ENCODE measurements at regions not wholly inside any gene's neighbourhood (a gene's known extent, or its start where the extent isn't known, plus 50 kb on each side); places are given as distances from the start of the nearest gene placed in this dataset.
A peak's percentile ranks its signal among the peaks of the same experiment; 100 is the strongest.
"Not testable (repeated sequence)": the region's sequence is repeated elsewhere in the genome, so short reads cannot be mapped to it uniquely, and the experiment has no call there.

DNA sequence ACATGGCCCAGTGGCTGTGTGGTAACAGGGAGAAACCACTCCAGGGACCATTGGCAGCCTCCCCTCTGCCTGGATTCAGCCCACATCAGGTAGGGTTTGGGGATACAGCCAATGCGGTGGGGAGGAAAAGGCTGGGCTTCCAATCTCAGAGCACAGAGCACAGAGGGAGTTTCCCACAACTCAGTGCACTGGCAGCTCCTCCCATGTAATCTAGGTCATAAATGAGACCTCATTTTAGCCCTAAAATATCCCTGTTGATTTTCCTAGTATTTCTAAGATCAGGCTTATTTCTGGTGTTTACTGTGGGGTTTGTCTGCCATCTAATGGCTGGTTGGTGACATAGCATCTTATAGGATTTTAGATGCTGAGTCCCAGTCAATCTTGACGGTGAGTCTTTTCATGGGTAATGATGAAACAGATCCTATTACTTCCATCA lies 462.8 kb downstream of the RPIA start:
- H3K27ac ChIP-seq, H3K9me3 ChIP-seq, DNase-seq, H3K4me1 ChIP-seq, H3K36me3 ChIP-seq, H3K27me3 ChIP-seq, H3K4me3 ChIP-seq: not testable (repeated sequence)
- 25 to 35% methylated on average over 1 to 2 of the region's 2 CpGs for WGBS, 2 donors
- peak in 6 of 8 donors; percentile 14 to 75 (median 58) for ATAC-seq
- intact Hi-C loops (cut with DNase I): loop anchor here in 2 of 10 donors (10.0 kb wide), 1 partner anchor 279 kb away; no protein-coding TSS in a partner anchor
- TF ChIP-seq, protein P1, sequence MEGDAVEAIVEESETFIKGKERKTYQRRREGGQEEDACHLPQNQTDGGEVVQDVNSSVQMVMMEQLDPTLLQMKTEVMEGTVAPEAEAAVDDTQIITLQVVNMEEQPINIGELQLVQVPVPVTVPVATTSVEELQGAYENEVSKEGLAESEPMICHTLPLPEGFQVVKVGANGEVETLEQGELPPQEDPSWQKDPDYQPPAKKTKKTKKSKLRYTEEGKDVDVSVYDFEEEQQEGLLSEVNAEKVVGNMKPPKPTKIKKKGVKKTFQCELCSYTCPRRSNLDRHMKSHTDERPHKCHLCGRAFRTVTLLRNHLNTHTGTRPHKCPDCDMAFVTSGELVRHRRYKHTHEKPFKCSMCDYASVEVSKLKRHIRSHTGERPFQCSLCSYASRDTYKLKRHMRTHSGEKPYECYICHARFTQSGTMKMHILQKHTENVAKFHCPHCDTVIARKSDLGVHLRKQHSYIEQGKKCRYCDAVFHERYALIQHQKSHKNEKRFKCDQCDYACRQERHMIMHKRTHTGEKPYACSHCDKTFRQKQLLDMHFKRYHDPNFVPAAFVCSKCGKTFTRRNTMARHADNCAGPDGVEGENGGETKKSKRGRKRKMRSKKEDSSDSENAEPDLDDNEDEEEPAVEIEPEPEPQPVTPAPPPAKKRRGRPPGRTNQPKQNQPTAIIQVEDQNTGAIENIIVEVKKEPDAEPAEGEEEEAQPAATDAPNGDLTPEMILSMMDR (IDR thresholded peaks at IDR 0.05): peak in 6 of 9 donors; percentile 8 to 48 (median 28)

DNA sequence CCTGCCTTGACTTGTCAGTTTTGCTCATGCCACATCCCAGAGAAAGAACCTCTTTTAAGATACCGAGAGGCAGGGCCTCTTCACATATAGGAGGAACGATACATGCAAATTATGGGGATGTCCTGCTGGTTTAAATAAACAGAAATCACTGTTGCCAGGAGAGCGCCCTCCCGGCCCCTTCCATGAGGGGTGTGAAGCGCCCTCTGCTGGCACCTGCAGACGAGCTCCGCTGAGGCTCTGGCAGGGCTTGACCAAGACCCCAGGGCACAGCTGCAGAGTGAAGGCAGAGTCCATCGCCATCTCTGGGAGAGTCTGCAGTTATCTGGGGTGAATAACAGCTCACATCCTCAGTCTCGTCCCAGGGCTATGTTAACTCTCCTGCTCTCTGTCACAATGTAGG lies 468.8 kb downstream of the RPIA start:
- intact Hi-C loops (cut with DNase I); H3K9me3 ChIP-seq; DNase-seq; H3K36me3 ChIP-seq; H3K4me1 ChIP-seq; H3K4me3 ChIP-seq; H3K27ac ChIP-seq: not testable (repeated sequence)
- H3K27me3 ChIP-seq: peaks cover 0 to 13% (median 0%) of the 10 kb centered on the region in 7 donors
- TF ChIP-seq, protein P1 (IDR thresholded peaks at IDR 0.05): peak in 7 of 9 donors; percentile 9 to 35 (median 25)
- 4 to 6% methylated on average over 4 to 5 of the region's 9 CpGs for WGBS, 2 donors
- ATAC-seq: peak in 1 of 8 donors; percentile 47

DNA sequence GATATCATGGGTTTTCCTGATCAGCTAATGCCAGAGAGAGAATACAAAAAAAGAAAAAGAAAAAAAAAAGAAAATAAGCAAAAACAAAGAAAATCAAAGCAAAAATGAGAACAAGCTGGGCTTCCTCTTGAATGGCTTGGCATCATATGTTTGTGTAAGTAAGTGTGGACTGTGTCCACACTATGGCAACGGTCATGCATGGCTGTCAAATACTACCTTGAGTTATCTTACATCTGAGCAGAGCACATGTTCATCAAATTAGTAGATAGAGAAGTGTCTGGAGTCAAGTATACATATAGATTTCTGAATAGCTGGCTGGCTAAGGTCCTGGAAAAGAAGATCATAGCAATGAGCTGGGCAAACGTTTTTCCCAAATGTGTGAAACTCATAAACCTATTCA lies 470.2 kb downstream of the RPIA start:
- H3K36me3 ChIP-seq; H3K4me3 ChIP-seq; intact Hi-C loops (cut with DNase I); H3K4me1 ChIP-seq; H3K27ac ChIP-seq; H3K9me3 ChIP-seq; DNase-seq; ATAC-seq: not testable (repeated sequence)
- H3K27me3 ChIP-seq: peaks cover 0 to 13% (median 0%) of the 10 kb centered on the region in 7 donors
- WGBS, 2 donors: 34 to 44% methylated on average over 2 of the region's 2 CpGs

DNA sequence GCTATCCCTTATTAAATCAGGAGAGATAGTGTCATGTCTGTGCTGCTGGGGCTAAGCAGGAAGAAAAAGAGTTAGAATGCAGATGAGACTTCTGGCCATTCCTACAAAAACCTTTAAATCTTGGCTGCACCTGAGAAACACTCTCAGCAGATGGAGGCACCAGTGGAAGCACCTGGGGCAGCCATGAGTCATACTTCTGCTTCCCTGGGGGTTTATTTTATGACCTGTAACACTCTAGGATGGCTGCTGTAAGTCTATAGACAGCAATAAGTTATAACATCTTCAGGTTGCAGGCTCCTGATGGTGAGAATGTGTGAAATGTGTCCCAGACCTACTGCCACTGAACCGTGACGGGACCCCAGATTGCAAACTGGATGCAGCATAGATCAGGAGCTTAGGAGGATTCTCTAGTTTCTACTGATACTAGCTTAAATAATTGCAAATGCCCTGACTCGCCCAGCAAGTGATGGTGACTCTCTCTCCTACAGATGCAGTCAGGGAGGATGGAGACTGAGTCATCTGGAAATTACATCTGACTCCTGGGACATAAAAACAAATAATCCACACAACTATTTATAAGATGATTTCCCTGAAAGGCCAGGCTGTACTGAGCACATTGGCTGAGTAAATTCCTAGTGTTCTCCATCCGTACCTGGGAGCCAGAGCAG lies 479.2 kb downstream of the RPIA start:
- H3K27ac ChIP-seq; H3K9me3 ChIP-seq; H3K36me3 ChIP-seq; H3K4me1 ChIP-seq; intact Hi-C loops (cut with DNase I); H3K27me3 ChIP-seq; ATAC-seq; DNase-seq; H3K4me3 ChIP-seq: not testable (repeated sequence)
- 35 to 64% methylated on average over 1 to 2 of the region's 4 CpGs for WGBS, 2 donors

DNA sequence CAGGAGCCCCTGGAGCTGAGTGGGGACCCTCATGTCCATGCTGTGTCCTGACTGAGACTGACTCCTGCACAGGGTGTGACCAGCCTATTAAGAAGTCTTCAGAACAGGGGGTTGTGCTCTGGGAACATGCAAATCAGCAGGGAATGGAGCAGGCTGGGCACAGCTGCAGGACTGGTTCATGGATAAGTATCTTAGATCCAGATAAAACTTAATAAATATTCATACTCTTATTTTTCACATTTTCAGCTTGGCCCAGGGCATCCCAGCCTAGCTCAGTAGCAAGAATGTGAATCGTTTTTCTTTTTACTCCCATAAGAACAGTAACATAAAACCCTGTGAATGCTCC lies 479.7 kb downstream of the RPIA start:
- H3K36me3 ChIP-seq; H3K4me3 ChIP-seq; H3K4me1 ChIP-seq; H3K9me3 ChIP-seq; DNase-seq; H3K27ac ChIP-seq; H3K27me3 ChIP-seq; intact Hi-C loops (cut with DNase I); ATAC-seq: not testable (repeated sequence)
- 36 to 56% methylated on average over 1 of the region's 1 CpG for WGBS, 2 donors

DNA sequence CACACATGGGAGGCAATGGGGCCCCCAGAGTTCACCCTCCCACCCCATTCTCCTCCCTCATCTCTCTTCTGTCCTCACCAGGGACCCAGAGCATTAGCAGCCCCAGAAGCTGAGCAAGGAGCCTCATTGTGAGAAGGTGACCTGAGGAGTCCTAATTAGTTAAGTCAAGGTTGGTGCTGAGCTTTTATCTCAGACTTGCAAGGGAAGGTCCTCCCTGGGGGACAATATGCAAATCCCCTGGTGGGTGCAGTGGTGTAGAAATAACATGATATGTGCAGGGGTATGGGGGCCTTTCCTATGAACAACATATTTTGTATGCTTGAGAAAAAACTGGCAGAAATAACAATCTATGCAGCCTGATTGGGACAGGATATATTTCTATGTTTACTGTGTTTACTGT lies 485.5 kb downstream of the RPIA start:
- DNase-seq, H3K36me3 ChIP-seq, ATAC-seq: not testable (repeated sequence)

DNA sequence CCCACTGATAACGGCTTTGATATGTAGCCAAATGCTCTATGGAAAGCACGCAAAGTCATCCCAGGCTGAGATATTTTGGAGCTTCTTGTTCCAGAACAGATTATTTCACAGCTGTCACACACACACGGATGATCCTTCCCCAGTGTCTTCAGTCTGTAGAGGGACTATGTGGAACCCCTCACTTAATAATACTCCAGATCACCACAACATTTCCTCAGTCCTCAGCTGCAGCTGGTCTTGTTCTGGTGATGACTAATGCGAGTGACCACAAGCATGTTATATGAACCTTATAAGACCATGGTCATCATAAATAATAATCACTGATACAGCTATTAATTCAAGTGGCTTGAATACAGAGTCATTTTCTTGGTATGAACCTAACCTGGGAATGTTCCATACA lies 490.7 kb downstream of the RPIA start:
- H3K4me1 ChIP-seq; H3K27me3 ChIP-seq; H3K36me3 ChIP-seq; ATAC-seq; H3K27ac ChIP-seq; H3K9me3 ChIP-seq; intact Hi-C loops (cut with DNase I); DNase-seq; H3K4me3 ChIP-seq: not testable (repeated sequence)
- 69 to 84% methylated on average over 4 of the region's 4 CpGs for WGBS, 2 donors

More for the DNA sequence above, 485.5 kb downstream of the RPIA start:
- H3K27me3 ChIP-seq; H3K9me3 ChIP-seq; H3K4me3 ChIP-seq; H3K4me1 ChIP-seq; H3K27ac ChIP-seq; intact Hi-C loops (cut with DNase I): not testable (repeated sequence)

DNA sequence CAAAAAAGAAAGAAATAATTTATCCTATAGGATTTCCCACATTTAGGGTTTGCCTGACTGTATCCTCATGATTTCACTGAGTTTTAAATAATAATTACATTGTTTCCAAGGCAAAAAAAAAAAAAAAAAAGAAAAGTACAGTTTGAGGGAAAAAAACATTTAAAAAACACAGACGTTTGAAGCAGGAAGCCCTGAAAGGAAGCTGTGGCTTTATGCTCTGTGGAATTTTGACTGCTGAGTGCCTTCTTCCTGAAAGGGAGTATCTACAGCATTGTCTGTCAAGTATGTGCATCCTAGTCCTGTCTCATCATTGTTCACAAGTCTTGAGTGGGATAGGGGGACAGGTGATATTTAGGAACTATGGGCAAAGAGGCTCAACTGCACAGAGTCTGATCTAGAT lies 493.3 kb downstream of the RPIA start:
- H3K9me3 ChIP-seq; H3K4me1 ChIP-seq; intact Hi-C loops (cut with DNase I); H3K4me3 ChIP-seq; H3K27ac ChIP-seq; H3K27me3 ChIP-seq; DNase-seq; ATAC-seq; H3K36me3 ChIP-seq: not testable (repeated sequence)
- WGBS, 2 donors: 26 to 36% methylated on average over 1 of the region's 1 CpG

DNA sequence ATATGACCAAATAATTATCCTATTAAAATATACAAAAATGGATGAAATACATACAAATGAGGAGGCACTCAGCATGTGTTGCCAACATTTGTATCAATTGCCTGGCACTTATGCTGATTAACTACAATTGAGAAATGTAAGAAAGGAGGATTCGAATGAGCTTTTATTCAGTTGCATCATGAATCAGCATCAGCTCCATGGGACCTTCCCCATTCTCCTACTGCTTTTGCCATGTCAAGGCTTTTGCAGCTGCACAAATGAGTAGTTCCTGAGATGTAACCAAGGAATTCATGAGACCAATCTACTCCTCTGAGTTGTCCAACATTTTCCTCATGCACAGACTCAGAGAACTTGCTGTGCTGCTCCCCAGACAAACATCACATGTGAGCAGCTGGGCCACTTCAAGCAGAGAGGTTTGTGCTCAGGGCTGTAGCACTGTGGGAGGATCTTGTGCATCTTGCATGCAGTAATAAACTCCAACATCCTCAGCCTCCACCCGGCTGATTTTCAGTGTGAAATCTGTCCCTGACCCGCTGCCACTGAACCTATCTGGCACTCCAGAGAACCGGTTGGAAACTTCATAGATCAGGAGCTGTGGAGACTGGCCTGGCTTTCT lies 504.3 kb downstream of the RPIA start:
- H3K9me3 ChIP-seq; H3K27me3 ChIP-seq; DNase-seq; H3K4me1 ChIP-seq; H3K27ac ChIP-seq; ATAC-seq; H3K4me3 ChIP-seq; H3K36me3 ChIP-seq; intact Hi-C loops (cut with DNase I): not testable (repeated sequence)
- WGBS, 2 donors: 61 to 78% methylated on average over 3 of the region's 4 CpGs

DNA sequence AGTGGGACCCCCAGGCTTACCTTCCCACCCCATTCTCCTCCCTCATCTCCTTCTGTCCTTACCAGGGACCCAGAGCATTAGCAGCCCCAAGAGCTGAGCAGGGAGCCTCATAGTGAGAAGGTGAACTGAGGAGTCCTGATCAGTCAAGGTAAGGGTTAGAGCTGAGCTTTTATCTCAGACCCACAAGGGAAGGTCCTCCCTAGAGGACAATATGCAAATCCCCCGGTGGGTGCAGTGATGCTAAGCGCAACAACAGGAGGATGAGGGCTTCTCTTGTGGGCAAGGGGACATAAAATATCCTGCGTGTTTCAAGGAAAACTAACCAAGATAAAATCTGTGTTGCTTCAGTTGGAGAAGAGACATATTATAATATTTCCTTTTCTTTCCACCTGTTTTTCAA lies 505.2 kb downstream of the RPIA start:
- WGBS, 2 donors: no CpG with 5 or more reads among the region's 3 CpGs
- intact Hi-C loops (cut with DNase I); H3K27me3 ChIP-seq; H3K4me3 ChIP-seq; ATAC-seq; H3K36me3 ChIP-seq; H3K9me3 ChIP-seq; DNase-seq; H3K27ac ChIP-seq; H3K4me1 ChIP-seq: not testable (repeated sequence)
